GM21723 (cell line): ENCODE measurements at regions not wholly inside any gene's neighbourhood (a gene's known extent, or its start where the extent isn't known, plus 50 kb on each side); places are given as distances from the start of the nearest gene placed in this dataset.

Experiments
- ATAC-seq: cut with Tn5 transposase; IDR thresholded peaks from one replicate; pipeline ENCODE4 v1.9.1; 2021; ENCODE audit warnings: mild to moderate bottlenecking, moderate library complexity; ENCODE audit not compliant: unreplicated experiment

DNA sequence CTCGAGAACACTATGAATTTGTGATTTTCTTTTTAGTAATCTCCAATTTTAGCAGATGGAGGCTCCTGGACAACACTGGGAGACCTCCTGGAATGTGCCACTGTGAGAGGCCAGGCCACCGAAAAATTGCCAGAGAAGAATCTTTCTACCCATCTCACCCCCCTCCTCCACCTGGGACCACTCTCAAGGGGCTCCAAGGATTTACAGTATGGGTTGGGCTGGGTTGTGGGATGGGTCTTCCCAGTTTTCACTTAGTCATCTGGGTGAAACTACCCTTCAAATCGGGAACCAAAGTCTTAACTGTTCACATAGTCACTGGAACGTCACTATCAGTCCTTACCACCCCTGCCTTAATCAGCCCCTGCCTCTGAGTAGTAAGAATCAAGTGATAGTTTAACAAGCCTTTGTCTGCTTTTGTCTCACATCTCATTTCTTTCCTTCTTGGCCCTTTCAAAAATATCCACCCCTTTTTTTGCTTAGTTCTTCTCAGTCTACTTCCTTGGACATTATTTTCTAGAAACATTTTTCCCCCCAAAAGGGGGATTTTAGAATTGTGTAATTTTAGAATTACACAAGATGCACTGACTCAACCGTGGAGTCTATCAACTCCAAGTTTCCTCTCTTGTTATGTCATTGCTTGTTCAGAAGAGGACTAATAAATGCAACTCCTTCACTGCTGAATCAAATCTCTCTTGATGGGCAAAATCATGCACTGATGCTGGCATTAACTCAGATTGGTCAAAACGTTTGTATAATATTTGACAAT is 148.2 kb upstream of the MOCS1 start:
- no peak for ATAC-seq

DNA sequence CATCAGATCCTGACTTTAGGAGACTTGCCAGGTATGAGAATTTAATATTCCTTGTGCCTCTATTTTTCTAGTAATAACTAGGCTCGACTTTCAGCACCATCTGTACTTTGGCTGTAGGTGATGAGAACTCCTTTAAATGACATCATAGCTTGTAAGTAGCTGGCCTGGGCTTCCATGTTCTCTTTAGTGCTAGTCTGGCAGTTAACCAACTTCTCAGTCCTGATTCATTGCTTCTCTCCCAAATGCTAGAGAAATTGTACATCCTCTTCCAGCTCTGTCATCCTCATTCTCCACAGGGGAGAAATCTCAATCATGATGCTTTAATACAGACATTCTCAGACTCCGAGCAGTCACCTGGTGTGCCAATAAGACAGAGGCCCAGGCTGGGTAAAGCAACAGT is 143.5 kb upstream of the MOCS1 start:
- ATAC-seq = no peak

DNA sequence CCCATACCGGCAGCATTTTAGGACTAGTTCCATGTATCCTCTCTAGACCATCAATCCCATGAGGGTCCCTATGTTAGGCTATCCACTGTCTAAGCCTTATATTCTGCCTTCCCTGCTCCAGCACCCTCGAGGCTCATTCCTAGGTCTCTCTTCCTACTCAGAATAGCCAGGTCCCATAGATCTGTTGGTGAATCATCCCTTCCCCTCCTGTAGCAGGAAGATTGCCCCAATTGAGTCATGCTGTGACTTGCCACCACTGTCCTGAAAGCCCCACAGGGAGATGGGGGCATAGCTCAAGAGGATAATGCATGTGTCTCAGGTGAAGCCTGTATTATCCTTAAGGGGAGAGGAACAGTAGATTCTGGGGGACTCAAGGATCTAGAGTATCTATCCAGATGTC is 143.1 kb upstream of the MOCS1 start:
- ATAC-seq = no peak

DNA sequence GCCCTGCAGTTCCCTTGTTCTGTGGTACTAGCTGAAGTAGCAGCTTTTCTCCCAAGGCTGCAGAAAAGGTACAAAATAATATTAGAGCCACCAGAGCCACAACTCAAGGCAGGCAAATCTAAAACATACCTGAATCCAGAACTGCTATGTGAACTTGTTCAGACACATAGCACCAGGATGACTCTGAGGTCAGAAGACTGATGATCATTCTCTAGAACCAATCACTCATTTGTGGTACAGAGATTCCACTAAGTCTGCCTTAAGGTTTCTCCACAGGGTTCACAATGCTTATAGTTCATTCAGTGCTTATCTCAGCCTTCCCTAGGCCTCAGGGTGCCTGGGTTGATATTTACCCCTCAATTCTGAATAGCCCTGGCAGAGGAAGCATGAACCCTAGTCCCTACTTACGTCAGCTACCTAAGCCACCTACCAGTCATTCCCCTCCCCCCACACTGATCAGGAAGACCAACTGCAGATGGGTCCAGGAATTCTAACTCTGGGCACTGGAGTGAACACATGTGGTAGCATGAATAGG is 140.9 kb upstream of the MOCS1 start:
- ATAC-seq = no peak

DNA sequence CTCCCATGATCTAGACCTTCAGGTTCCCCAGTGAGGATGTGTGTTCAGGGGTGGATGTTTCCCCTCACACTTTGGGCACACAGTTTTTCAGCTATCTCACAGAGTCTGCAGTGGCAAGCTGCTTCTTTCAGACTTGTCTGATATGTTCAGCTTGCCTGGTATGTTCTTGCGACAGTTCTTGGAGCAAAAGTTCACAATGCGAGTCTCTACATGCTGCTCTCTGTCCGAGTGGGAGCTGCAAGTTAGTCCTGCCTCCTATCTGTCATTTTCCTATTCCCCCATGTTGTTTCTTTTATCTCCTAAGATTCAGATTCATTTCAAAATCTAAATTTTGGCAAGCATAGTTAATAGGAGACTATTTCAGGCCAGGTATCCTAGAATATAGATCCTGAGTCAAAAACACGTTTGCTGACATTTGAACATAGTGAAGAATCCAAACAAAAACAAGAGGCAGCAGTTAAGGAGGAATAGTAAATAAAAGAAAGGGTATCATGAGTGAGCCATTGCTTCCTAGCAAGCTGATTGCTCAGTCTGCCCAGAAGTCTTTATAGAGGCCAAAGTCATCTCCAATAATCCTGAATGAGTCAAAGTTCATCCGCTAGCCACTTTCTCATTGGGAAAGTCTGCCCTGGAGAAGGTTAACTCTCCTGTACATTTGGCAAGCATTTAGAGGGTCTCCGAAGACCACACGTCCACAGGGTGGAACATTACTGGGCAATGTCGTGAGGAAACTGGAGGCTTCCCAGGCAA is 140.2 kb upstream of the MOCS1 start:
- ATAC-seq = no peak

DNA sequence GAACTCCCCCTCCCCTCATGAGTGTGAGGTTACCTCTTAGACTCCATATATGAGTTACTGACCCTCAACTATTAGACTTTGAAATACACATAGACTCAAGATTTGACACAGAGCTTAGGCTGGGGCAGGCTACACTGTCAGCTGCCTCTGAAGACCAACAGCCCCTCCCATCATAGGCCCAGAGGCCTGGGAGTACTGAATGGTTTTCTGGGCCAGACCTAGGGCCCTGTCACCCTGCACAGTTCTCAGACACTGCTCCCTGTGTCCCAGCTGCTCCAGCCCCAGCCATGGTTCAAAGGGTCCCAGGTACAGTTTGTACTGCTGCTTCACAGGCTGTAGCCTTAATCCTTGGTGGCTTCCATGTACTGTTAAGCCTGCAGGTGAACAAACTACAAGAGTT is 132.1 kb upstream of the MOCS1 start:
- no peak for ATAC-seq

DNA sequence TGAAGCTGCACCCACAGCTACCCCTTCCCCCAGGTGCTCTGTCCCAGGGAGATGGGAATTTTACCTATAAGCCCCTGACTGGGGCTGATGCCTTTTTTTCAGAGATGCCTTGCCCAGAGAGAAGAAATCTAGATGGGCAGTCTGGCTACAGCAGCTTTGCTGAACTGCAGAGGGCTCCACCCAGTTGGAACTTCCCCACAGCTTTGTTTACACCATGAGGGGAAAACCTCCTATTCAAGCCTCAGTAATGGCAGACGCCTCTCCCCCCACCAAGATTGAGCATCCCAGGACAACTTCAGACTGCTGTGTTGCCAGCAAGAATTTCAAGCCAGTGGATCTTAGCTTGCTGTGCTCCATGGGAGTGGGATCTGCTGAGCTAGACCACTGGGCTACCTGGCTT is 122.6 kb upstream of the MOCS1 start:
- no peak for ATAC-seq

DNA sequence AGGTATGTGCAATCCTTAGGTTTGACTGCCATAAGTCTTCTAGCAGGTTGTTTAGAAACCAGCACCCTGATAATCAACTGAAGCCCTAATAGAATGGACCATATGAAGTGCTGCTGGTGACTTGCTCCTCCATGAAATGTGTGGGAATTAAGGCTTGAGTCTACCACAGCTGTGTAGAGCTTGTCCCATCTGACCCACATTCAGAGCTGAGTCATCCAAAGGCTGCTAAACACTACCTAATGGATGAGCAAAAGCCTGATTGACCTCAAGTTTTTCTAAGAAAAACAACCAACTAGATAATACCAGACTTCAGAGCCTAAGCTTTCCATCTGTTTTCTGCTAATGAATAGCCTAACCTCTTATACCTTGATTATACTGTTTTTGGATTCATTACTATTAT is 120.3 kb upstream of the MOCS1 start:
- ATAC-seq = no peak

DNA sequence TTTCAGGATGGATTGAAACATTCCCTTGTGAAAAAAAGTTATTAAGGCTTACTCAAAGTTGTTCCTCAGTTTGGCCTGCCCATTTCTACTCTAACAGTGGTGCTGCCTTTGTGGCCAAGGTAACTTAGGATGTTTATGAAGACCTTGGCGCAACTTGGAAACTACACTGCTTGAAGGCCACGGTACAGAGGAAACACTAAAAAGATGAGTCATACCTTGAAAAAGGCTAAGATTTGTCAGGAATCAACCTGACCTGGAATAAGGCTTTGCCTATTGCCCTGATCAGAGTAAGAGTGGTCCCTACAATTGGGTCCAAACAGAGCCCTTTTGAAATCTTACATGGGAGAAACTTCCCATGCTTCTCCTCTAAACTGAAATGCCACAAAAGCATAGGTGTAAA is 119.9 kb upstream of the MOCS1 start:
- no peak for ATAC-seq

DNA sequence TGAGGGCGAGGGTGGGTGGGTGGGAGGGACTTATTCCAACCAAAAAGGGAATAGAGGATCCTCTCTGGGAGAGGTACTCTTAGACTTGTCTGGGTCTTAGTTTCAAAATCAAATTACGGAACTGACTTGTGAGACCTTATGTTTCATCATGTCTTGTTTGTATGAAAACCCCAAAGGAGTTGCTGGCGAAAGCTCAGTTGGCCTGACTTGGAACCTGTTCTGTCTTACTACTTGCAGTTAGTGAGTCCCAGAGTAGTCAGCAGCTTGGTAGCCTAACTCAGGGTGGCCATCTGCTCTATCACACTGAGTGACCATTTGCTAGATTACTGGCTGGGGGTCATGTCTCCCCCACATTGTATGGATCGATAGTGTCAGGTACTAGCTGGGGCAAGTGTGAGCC is 114.9 kb upstream of the MOCS1 start:
- ATAC-seq = no peak

DNA sequence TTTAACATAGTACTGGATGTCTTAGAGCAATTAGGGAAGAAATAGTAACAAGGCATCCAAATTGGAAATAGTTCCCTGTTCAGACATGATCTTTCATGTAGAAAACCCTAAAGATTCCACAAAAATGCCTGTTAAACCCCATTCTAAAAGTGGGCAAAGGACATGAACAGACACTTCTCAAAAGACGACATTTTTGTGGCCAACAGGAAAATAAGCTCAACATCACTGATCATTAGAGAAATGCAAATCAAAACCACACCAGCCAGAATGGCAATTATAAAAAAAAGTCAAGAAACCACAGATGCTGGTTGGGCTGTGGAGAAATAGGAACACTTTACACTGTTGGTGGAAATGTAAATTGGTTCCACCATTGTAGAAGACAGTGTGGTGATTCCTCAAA is 109.9 kb upstream of the MOCS1 start:
- ATAC-seq = no peak

DNA sequence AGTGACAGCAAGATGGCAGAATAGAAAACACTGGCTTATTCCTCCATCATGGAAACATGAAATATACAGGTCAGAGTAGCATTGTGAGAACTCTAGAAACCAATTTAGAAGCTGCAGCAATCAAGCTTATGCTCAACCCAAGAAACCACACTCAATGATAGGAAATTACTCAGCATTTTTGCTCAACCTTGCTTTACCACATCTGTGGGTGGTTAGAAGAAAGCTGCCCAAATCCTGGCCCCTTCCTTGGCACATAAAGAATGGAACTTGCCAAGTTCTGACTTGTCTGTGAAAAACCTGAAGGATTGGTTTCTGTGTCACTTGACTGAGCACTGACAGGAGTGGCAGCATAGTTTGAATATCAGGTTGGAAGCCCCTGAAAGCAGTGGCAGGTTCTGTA is 108.0 kb upstream of the MOCS1 start:
- ATAC-seq = no peak

DNA sequence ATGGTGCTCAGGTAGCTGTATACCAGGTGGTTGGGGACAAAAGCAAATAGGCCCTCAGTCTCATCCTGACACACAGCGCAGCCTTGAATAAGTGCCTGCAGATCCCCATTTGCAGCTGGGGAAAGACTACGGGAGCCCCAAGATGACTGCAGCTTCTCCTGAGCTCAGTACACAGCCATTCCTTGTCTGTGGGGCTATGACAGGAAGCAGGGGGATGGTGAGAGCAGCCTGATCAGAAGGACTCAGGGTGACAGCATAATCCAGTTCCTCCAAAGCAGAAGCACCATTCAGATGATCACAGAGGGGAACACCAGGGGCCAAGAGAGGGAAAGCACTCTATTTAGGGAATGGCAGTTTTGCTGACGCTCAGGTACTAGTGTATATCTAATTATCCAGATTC is 104.8 kb upstream of the MOCS1 start:
- no peak for ATAC-seq

DNA sequence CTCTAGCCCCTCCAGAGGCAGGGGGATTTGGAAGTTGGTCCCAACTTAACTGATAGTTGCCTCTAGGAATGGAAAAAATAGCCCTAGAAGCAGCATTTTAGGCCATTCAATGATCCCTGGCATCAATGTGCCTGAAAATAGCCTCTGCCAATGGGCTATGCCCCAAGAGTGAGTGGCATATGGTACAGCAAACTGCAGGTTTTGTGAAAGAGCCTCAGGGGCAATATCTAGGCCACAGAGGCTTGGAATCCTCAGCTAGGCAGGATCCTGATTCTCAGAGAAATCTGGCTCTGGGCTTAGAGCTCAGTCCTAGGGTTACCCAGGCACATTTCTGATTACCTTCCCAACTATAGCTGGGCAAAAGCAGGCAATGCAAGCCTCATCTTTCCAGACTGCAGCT is 104.4 kb upstream of the MOCS1 start:
- no peak for ATAC-seq

DNA sequence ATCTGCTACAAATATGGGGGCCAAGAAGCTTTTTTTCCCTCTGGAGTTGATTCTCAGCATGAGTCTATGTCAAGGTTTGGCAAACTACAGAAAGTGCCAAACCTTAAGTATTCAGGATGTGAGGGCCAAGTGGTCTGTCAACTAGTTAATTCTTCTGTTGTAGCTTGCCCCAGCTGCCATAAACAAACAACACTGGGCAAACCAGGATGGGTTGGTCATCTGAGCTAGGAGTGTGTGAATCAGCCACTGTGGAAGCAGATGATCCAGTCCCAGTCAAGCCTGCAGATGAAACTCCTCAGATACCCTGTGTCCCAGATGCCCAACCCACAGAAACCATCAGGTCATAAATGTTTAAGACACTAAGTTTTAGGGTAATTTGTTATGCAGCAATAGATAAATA is 103.0 kb upstream of the MOCS1 start:
- ATAC-seq = no peak

DNA sequence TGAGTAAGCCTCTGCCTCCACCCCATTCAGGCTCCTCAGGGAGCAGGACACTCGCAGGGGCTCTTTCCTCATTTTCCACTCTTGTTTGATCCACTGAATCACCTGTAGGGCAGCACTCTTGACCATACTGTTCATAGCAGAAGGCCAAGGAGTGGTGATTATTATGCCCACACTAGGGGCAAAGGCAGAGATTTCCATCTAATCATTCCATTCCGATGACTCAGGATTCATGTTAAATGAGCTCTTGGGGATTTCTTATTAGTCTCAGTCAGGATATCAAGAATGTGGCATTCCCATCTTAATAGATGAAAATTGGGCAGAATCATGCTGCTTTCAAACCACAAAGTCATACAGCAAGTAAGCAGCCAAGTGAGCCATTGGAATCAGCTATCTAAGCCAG is 101.9 kb upstream of the MOCS1 start:
- ATAC-seq = no peak

DNA sequence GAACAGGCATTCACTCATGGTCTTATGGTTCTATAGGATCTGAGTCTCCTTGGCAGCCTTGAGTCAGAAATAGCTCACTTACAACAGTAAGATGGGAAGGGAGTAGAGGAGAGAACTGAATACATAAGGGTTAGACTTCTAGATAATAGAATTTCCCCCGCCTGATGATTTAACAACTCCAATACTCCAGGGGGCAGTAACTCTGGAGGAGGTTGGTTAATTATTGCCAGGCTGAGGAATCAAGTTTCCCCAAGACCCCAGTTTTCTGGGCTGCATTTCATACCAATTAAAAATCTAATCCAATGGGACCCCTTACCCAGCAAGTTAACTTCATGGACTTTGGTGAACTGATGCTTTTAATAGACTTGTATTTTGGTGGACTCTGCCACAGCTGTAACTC is 94.2 kb upstream of the MOCS1 start:
- ATAC-seq = no peak

DNA sequence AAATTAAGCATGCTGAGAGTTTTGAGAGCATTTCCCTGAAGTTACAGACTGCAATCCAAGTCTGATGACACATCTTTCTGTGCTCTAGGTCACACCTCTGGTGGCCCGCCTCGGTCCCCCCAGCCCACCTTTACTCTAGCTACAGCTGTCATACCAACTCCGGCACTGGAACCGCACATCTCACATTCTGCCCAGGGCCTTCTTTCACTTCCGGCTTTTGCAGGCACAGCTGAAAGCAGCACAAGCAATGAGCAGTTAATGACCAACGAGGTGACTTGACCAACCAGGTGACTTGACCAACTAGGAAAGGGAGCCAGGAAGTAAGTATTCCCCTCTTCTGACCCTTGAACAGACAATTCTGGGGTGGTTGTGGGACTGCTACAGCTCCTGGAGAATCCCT is 88.6 kb upstream of the MOCS1 start:
- ATAC-seq = no peak

DNA sequence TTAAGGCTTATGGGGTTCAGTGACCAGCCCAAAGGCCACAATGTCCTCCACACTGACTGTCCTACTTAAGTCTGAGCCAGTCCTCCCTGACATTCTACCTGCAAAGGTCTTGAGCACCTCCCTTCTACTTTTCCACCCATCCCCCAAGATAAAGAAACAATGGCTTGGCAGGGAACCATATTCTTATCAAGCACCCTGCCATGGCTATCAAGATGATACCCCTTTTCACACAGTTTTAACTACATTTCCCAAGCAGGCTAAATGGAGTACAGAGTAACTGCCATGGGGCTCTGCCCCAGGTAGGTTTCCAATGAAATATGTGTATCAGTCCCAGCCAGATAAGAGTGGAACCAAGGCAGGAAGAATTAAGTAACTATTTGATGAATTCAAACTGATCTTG is 85.9 kb upstream of the MOCS1 start:
- ATAC-seq = no peak

DNA sequence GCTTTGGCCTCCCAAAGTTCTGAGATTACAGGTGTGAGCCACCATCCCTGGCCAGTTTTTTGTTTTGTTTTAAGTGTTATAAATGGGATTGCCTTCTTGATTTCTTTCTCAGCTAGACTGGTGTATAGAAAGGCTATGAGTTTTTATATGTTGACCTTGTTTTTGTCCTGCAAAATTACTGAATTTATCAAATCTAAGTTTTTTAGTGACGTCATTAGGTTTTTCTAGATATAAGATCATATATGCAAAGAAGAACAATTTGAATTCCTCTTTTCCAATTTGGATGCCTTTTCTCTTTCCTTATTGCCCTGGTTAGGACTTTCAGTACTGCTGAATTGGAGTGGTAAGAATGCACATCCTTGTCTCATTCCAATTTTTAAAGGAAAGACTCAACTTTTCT is 81.3 kb upstream of the MOCS1 start:
- ATAC-seq = no peak

DNA sequence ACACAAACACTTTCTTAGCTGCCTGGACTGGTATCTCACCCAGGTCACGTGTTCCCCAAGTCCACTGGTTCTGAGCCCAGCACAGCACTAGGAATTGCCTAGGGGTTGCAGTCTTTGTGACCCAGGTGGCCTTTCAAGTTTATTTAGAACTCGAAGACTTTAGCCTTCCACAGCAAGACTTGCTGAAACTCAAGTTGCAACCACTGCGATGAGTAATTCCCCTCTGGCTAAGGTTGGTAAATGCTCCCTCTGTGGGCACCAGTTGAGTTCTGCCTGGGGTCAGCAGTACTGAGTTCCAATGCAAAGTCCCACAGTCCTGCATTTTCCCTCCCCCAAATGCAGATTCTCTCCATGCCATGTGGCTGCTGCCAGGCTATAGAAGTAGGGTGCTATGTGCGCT is 77.6 kb upstream of the MOCS1 start:
- ATAC-seq = no peak

DNA sequence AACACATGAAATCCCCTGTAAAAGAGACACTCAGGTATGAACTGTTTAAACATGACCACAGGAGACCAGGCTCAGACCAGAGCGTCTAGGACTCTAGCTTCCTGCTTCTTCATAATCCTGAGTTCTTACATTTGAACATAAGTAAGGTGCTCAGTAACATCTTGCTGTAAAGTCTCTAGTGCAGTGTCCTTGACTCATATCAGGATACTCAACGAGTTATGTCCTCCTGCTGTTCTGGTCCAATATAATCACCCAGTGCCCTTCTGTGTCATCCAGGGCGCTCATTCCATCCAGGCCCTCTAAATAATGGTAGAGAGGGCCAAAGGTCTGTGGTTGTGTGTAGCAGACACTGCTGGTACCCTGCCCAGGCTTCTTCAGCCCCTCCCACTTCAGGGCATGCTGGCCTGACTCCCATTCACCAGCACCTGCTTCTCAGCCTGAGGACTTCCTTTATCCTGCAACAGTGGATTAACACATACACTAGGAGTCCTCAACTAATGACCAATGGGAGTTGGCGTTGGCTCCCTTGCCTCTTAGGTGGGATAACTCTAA is 66.8 kb upstream of the MOCS1 start:
- no peak for ATAC-seq
